ENCODE measurements at regions not wholly inside any gene's neighbourhood (a gene's known extent, or its start where the extent isn't known, plus 50 kb on each side); places are given as distances from the start of the nearest gene placed in this dataset.

DNA sequence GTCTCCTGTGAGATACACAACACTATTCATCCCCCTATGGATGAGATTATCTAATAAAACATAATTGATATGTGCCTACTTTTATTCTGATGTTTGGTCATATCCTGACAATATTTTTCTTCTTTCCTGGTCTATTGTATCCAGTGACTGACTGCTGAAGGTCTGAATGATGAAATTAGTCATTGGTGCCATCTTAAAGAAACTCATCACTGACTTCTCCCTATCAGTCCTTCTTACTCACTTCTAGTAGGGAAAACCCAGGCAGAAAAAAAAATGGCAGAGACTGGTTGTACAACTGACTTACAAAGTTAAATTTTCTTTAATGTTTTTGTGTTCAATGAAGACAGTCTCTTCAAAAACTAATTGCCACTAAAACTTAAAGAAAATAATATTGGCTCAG is 377.4 kb downstream of the HTR7 start:
- Histone ChIP-seq H3K9me2 (ENCODE audit: insufficient read depth, low read length) (no peaks in the 10 kb centered on the region), H3K4me2 (ENCODE audit: low read length) (no peak overlapping the region), H4K20me1 (ENCODE audit: insufficient read depth, low read length) (no peaks in the 10 kb centered on the region), H3K4me3 (ENCODE audit: low read depth, low read length, poor library complexity, severe bottlenecking) (no peak overlapping the region), H3K27ac (ENCODE audit: low read depth, low read length, poor library complexity, severe bottlenecking) (no peak overlapping the region), H3K9me3 (ENCODE audit: low read length) (no peaks in the 10 kb centered on the region), H2AFZ (ENCODE audit: low read length) (no peak overlapping the region), H3K36me3 (ENCODE audit: insufficient read depth, low read length) (no peaks in the 10 kb centered on the region), H3K4me1 (ENCODE audit: insufficient read depth, low read length, poor library complexity, severe bottlenecking) (no peaks in the 10 kb centered on the region), H3K79me2 (ENCODE audit: insufficient read depth, low read depth, low read length) (no peaks in the 10 kb centered on the region)
- DNase-seq (ENCODE audit: low spot score), result no peak
- no peak for TF ChIP-seq EZH2phosphoT487 (IDR thresholded peaks at IDR 0.05; ENCODE audit: borderline replicate concordance, low read depth, low read length)
- no TSS peak for BruUV-seq (replicated peaks)
- POLR2A ChIA-PET, result no interaction called here
- CTCF ChIA-PET (ENCODE audit: unreplicated experiment), result no interaction called here
- intact Hi-C loops (cut with micrococcal nuclease; ENCODE audit: unreplicated experiment), result no loop called here

DNA sequence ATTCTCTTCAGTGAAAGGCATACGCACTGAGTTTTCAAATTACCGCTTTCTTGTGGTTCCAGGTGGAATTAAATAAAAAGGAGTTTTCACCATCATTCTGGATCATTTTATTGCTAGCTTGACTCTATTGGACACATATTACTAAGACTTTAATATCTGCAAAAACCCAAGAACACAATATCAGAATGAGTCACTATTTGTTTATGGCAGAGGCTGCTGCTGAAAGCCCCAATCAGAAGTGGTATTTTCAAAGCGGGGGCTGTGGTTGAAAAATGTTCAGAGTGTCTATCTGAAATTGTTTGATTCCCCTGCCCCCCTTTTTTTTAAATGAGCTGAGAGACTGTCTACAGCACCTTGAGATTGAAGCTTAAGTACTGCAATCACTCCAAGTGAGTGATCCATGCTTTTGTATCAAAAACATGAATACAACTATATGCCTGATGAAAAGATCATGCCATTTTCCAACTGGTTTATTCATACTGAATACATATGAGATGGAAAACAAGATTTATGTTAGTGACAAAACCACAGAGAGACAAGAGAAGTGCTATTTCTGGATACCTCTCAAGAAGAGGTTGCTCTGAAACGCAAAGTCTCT is 376.4 kb downstream of the HTR7 start:
- H3K79me2 ChIP-seq (ENCODE audit: insufficient read depth, low read depth, low read length), result no peaks in the 10 kb centered on the region
- no peak overlapping the region for H2AFZ ChIP-seq (ENCODE audit: low read length)
- no peak overlapping the region for H3K4me3 ChIP-seq (ENCODE audit: low read depth, low read length, poor library complexity, severe bottlenecking)
- no peaks in the 10 kb centered on the region for H3K9me3 ChIP-seq (ENCODE audit: low read length)
- no TSS peak for BruUV-seq (replicated peaks)
- no peaks in the 10 kb centered on the region for H3K9me2 ChIP-seq (ENCODE audit: insufficient read depth, low read length)
- intact Hi-C loops (cut with micrococcal nuclease; ENCODE audit: unreplicated experiment), result no loop called here
- DNase-seq (ENCODE audit: low spot score), result no peak
- TF ChIP-seq, protein P1, sequence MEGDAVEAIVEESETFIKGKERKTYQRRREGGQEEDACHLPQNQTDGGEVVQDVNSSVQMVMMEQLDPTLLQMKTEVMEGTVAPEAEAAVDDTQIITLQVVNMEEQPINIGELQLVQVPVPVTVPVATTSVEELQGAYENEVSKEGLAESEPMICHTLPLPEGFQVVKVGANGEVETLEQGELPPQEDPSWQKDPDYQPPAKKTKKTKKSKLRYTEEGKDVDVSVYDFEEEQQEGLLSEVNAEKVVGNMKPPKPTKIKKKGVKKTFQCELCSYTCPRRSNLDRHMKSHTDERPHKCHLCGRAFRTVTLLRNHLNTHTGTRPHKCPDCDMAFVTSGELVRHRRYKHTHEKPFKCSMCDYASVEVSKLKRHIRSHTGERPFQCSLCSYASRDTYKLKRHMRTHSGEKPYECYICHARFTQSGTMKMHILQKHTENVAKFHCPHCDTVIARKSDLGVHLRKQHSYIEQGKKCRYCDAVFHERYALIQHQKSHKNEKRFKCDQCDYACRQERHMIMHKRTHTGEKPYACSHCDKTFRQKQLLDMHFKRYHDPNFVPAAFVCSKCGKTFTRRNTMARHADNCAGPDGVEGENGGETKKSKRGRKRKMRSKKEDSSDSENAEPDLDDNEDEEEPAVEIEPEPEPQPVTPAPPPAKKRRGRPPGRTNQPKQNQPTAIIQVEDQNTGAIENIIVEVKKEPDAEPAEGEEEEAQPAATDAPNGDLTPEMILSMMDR (conservative IDR thresholded peaks at IDR 0.05; ENCODE audit: low read length), result no peak
- ChIA-PET POLR2A (no interaction called here), CTCF (ENCODE audit: unreplicated experiment) (no interaction called here)
- H3K4me1 ChIP-seq (ENCODE audit: insufficient read depth, low read length, poor library complexity, severe bottlenecking), result no peaks in the 10 kb centered on the region
- H3K27ac ChIP-seq (ENCODE audit: low read depth, low read length, poor library complexity, severe bottlenecking), result no peak overlapping the region
- H3K4me2 ChIP-seq (ENCODE audit: low read length), result no peak overlapping the region
- no peaks in the 10 kb centered on the region for H4K20me1 ChIP-seq (ENCODE audit: insufficient read depth, low read length)
- H3K36me3 ChIP-seq (ENCODE audit: insufficient read depth, low read length), result no peaks in the 10 kb centered on the region

DNA sequence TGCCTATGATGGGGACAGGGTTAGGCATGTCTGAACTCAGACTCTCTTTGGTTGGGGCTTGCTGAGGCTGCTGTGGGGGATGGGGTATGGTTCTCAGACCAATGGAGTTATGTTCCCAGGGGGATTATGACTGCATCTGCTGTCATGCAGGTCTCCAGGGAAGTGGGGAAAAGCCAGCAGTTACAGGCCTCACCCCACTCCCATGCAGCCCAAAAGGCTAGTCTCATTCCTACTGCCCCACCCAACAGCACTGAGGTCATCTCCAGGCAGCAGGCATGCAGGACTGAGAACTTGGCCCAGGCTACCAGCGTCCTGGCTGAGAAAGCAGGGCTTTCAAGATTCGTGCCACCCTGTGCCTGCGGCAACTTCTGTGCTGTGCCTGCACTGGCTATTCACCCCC is 373.3 kb downstream of the HTR7 start:
- no peaks in the 10 kb centered on the region for H3K9me3 ChIP-seq (ENCODE audit: low read length)
- no peak overlapping the region for H2AFZ ChIP-seq (ENCODE audit: low read length)
- H3K4me3 ChIP-seq (ENCODE audit: low read depth, low read length, poor library complexity, severe bottlenecking), result no peak overlapping the region
- no peak for DNase-seq (ENCODE audit: low spot score)
- H3K4me2 ChIP-seq (ENCODE audit: low read length), result no peak overlapping the region
- POLR2A ChIA-PET, result no interaction called here
- no peaks in the 10 kb centered on the region for H3K36me3 ChIP-seq (ENCODE audit: insufficient read depth, low read length)
- no TSS peak for BruUV-seq (replicated peaks)
- no peaks in the 10 kb centered on the region for H3K4me1 ChIP-seq (ENCODE audit: insufficient read depth, low read length, poor library complexity, severe bottlenecking)
- H3K9me2 ChIP-seq (ENCODE audit: insufficient read depth, low read length), result no peaks in the 10 kb centered on the region
- CTCF ChIA-PET (ENCODE audit: unreplicated experiment), result no interaction called here
- no peaks in the 10 kb centered on the region for H4K20me1 ChIP-seq (ENCODE audit: insufficient read depth, low read length)
- TF ChIP-seq, protein P1 (conservative IDR thresholded peaks at IDR 0.05; ENCODE audit: low read length), result no peak
- TF ChIP-seq EZH2phosphoT487 (IDR thresholded peaks at IDR 0.05; ENCODE audit: borderline replicate concordance, low read depth, low read length), result no peak
- H3K79me2 ChIP-seq (ENCODE audit: insufficient read depth, low read depth, low read length), result no peaks in the 10 kb centered on the region
- H3K27ac ChIP-seq (ENCODE audit: low read depth, low read length, poor library complexity, severe bottlenecking), result no peak overlapping the region
- intact Hi-C loops (cut with micrococcal nuclease; ENCODE audit: unreplicated experiment), result no loop called here

Measured in OCI-LY7 (cell line).